GM19324 (cell line): ENCODE measurements at regions not wholly inside any gene's neighbourhood (a gene's known extent, or its start where the extent isn't known, plus 50 kb on each side); places are given as distances from the start of the nearest gene placed in this dataset.

ENCODE experiments used
- ATAC-seq: cut with Tn5 transposase; IDR thresholded peaks from one replicate; pipeline ENCODE4 v1.9.1; 2021; ENCODE audit warnings: mild to moderate bottlenecking, moderate library complexity; ENCODE audit not compliant: unreplicated experiment, low FRiP score

GRCh38 chr6:91540902-91541301, 954.0 kb upstream of the MAP3K7 start:
- no peak for ATAC-seq

GRCh38 chr6:91539456-91539855, 952.6 kb upstream of the MAP3K7 start:
- no peak for ATAC-seq

GRCh38 chr6:91538622-91539021, 951.8 kb upstream of the MAP3K7 start:
- no peak for ATAC-seq

- ATAC-seq: no peak
Measured at GRCh38 chr6:91534614-91535013, 947.7 kb upstream of the MAP3K7 start.

GRCh38 chr6:91523511-91523910, 936.6 kb upstream of the MAP3K7 start:
- ATAC-seq: no peak

- no peak for ATAC-seq
Measured at GRCh38 chr6:91521999-91522398, 935.1 kb upstream of the MAP3K7 start.

- no peak for ATAC-seq
Measured at GRCh38 chr6:91509711-91510110, 922.8 kb upstream of the MAP3K7 start.

- no peak for ATAC-seq
Measured at GRCh38 chr6:91509039-91509438, 922.2 kb upstream of the MAP3K7 start.

- ATAC-seq: no peak
Measured at GRCh38 chr6:91506509-91506908, 919.6 kb upstream of the MAP3K7 start.

GRCh38 chr6:91505199-91505598, 918.3 kb upstream of the MAP3K7 start:
- ATAC-seq: no peak

GRCh38 chr6:91501930-91502329, 915.1 kb upstream of the MAP3K7 start:
- ATAC-seq: no peak

GRCh38 chr6:91500689-91501303, 913.9 kb upstream of the MAP3K7 start:
- no peak for ATAC-seq

- no peak for ATAC-seq
Measured at GRCh38 chr6:91498576-91498975, 911.7 kb upstream of the MAP3K7 start.

GRCh38 chr6:91497770-91498169, 910.9 kb upstream of the MAP3K7 start:
- no peak for ATAC-seq

- ATAC-seq: no peak
Measured at GRCh38 chr6:91490671-91491301, 903.9 kb upstream of the MAP3K7 start.

- ATAC-seq: no peak
Measured at GRCh38 chr6:91487696-91488392, 901.0 kb upstream of the MAP3K7 start.

GRCh38 chr6:91486200-91486599, 899.3 kb upstream of the MAP3K7 start:
- no peak for ATAC-seq

- no peak for ATAC-seq
Measured at GRCh38 chr6:91485047-91485446, 898.2 kb upstream of the MAP3K7 start.

GRCh38 chr6:91483415-91484105, 896.7 kb upstream of the MAP3K7 start:
- no peak for ATAC-seq

- ATAC-seq: peak; percentile 44
Measured at GRCh38 chr6:91482498-91482897, 895.6 kb upstream of the MAP3K7 start.

- ATAC-seq: no peak
Measured at GRCh38 chr6:91480402-91480801, 893.5 kb upstream of the MAP3K7 start.
